ENCODE measurements at regions not wholly inside any gene's neighbourhood (a gene's known extent, or its start where the extent isn't known, plus 50 kb on each side); places are given as distances from the start of the nearest gene placed in this dataset.

DNA sequence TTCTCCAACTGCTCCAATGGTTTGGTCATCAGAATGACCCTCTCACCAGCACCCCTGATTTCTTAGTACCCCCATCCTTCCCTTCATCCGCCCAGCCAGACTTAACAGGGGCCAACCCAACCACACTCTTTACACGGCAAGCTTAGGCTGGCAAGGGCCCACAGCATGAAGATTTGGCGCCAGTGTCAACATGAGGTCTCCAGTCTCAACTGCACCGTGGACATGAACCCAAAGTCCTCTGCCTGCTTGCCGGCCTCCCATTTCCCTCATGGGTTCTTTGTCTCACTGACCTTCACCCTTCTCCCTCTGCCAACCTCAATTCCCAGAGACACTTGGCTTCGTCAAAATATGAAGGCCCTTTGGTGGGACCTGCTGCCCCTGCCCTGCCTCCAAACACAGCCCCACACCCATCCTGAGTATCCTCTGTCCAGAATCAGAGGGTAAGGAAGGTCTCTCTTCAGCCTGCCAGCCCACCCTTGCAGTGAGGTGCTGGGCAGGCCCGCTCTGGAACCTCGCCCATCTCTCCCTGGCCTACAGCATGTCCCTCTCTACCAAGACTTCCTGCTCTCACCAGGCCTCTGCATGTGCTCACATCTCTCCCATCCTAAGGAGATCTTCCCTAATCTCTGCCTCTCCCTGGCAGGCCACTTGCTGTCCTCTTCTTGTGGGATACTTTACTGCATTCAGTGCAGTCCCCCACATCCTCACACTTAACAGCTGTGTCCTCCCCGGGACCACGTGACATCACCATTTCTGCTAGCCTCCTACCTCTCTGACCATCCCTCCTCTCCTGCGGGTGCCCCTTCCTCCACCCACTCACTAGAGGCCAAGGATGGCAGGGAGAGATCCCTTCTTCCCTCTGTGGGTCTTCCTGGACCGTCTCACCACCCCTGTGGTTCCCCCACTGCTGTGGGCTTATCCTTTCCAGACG, 91.7 kb upstream of the ZMIZ1 start:
- Histone ChIP-seq H3K36me3 (ENCODE audit: control insufficient read depth, insufficient read depth, low read length) (no peaks in the 10 kb centered on the region), H3K4me3 (ENCODE audit: low read depth, low read length) (no peak overlapping the region), H3K27me3 (ENCODE audit: control insufficient read depth, insufficient read depth, low read length) (no peaks in the 10 kb centered on the region)
- TF ChIP-seq, protein P1, sequence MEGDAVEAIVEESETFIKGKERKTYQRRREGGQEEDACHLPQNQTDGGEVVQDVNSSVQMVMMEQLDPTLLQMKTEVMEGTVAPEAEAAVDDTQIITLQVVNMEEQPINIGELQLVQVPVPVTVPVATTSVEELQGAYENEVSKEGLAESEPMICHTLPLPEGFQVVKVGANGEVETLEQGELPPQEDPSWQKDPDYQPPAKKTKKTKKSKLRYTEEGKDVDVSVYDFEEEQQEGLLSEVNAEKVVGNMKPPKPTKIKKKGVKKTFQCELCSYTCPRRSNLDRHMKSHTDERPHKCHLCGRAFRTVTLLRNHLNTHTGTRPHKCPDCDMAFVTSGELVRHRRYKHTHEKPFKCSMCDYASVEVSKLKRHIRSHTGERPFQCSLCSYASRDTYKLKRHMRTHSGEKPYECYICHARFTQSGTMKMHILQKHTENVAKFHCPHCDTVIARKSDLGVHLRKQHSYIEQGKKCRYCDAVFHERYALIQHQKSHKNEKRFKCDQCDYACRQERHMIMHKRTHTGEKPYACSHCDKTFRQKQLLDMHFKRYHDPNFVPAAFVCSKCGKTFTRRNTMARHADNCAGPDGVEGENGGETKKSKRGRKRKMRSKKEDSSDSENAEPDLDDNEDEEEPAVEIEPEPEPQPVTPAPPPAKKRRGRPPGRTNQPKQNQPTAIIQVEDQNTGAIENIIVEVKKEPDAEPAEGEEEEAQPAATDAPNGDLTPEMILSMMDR (IDR thresholded peaks at IDR 0.05; ENCODE audit: insufficient read depth, low read length, poor library complexity, severe bottlenecking): no peak
- DNase-seq (ENCODE audit: low read depth): no peak

GRCh38 chr10:78979938-78980337, 88.8 kb upstream of the ZMIZ1 start:
- TF ChIP-seq, protein P1 (IDR thresholded peaks at IDR 0.05; ENCODE audit: insufficient read depth, low read length, poor library complexity, severe bottlenecking): no peak
- no peak overlapping the region for H3K4me3 ChIP-seq (ENCODE audit: low read depth, low read length)
- DNase-seq (ENCODE audit: low read depth): no peak
- no peaks in the 10 kb centered on the region for H3K36me3 ChIP-seq (ENCODE audit: control insufficient read depth, insufficient read depth, low read length)
- H3K27me3 ChIP-seq (ENCODE audit: control insufficient read depth, insufficient read depth, low read length): no peaks in the 10 kb centered on the region

- TF ChIP-seq, protein P1 (IDR thresholded peaks at IDR 0.05; ENCODE audit: insufficient read depth, low read length, poor library complexity, severe bottlenecking): no peak
- Histone ChIP-seq H3K36me3 (ENCODE audit: control insufficient read depth, insufficient read depth, low read length) (no peaks in the 10 kb centered on the region), H3K27me3 (ENCODE audit: control insufficient read depth, insufficient read depth, low read length) (no peaks in the 10 kb centered on the region), H3K4me3 (ENCODE audit: low read depth, low read length) (no peak overlapping the region)
- DNase-seq (ENCODE audit: low read depth): no peak
These were observed 88.4 kb upstream of the ZMIZ1 start for GRCh38 chr10:78980354-78980753.

GRCh38 chr10:78980815-78981214, 88.0 kb upstream of the ZMIZ1 start:
- no peak for DNase-seq (ENCODE audit: low read depth)
- H3K27me3 ChIP-seq (ENCODE audit: control insufficient read depth, insufficient read depth, low read length): no peaks in the 10 kb centered on the region
- no peaks in the 10 kb centered on the region for H3K36me3 ChIP-seq (ENCODE audit: control insufficient read depth, insufficient read depth, low read length)
- TF ChIP-seq, protein P1 (IDR thresholded peaks at IDR 0.05; ENCODE audit: insufficient read depth, low read length, poor library complexity, severe bottlenecking): no peak
- no peak overlapping the region for H3K4me3 ChIP-seq (ENCODE audit: low read depth, low read length)

GRCh38 chr10:78981257-78981969, 87.4 kb upstream of the ZMIZ1 start:
- TF ChIP-seq, protein P1 (IDR thresholded peaks at IDR 0.05; ENCODE audit: insufficient read depth, low read length, poor library complexity, severe bottlenecking): no peak
- DNase-seq (ENCODE audit: low read depth): no peak
- Histone ChIP-seq H3K27me3 (ENCODE audit: control insufficient read depth, insufficient read depth, low read length) (no peaks in the 10 kb centered on the region), H3K4me3 (ENCODE audit: low read depth, low read length) (no peak overlapping the region), H3K36me3 (ENCODE audit: control insufficient read depth, insufficient read depth, low read length) (no peaks in the 10 kb centered on the region)
